Loucy (cell line): ENCODE measurements at regions not wholly inside any gene's neighbourhood (a gene's known extent, or its start where the extent isn't known, plus 50 kb on each side); places are given as distances from the start of the nearest gene placed in this dataset.

ENCODE experiments used
- H2AFZ ChIP-seq: fragments of 200-600 bp; sonication (generic); 2 replicates; pipeline ENCODE4 v1.6.0; 2016; ENCODE audit warnings: antibody characterized with exemption, mild to moderate bottlenecking, low read length, moderate library complexity
- H3F3A ChIP-seq: fragments of 200-600 bp; 2 replicates; pipeline ENCODE4 v1.6.0; 2016; ENCODE audit warnings: antibody characterized with exemption, low read depth, mild to moderate bottlenecking
- H3K27me3 ChIP-seq: fragments of 200-600 bp; sonication (generic); 2 replicates; pipeline ENCODE4 v1.6.1; 2014; ENCODE audit warnings: low read length, mild to moderate bottlenecking; ENCODE audit not compliant: insufficient read depth, poor library complexity, severe bottlenecking
- H3K36me3 ChIP-seq: fragments of 200-600 bp; sonication (generic); 2 replicates; pipeline ENCODE4 v1.6.1; 2016; ENCODE audit warnings: low read length; ENCODE audit not compliant: insufficient read depth
- H3K4me1 ChIP-seq: fragments of 200-600 bp; sonication (generic); 2 replicates; pipeline ENCODE4 v1.5.1; 2014; ENCODE audit warnings: low read length, mild to moderate bottlenecking; ENCODE audit not compliant: insufficient read depth, poor library complexity, severe bottlenecking
- H3K4me2 ChIP-seq: fragments of 200-600 bp; sonication (generic); 2 replicates; pipeline ENCODE4 v1.6.0; 2014; ENCODE audit warnings: antibody characterized with exemption, low read length, low read depth, mild to moderate bottlenecking; ENCODE audit not compliant: poor library complexity, severe bottlenecking
- H3K4me3 ChIP-seq: fragments of 200-600 bp; sonication (generic); 2 replicates; pipeline ENCODE4 v1.5.1; 2014; ENCODE audit warnings: low read length, mild to moderate bottlenecking, mixed read lengths; ENCODE audit not compliant: poor library complexity, severe bottlenecking
- H3K79me2 ChIP-seq: fragments of 200-600 bp; sonication (generic); 2 replicates; pipeline ENCODE4 v1.6.1; 2014; ENCODE audit warnings: low read length; ENCODE audit not compliant: insufficient read depth
- H3K9ac ChIP-seq: fragments of 200-600 bp; sonication (generic); 2 replicates; pipeline ENCODE4 v1.6.0; 2014; ENCODE audit warnings: mild to moderate bottlenecking, low read depth, low read length, moderate library complexity; ENCODE audit not compliant: poor library complexity, severe bottlenecking
- H3K9me2 ChIP-seq: fragments of 200-600 bp; sonication (generic); replicated peaks from 2 replicates; pipeline ENCODE4 v1.6.1; 2016; ENCODE audit warnings: low read depth, low read length, mixed read lengths
- H3K9me3 ChIP-seq: fragments of 200-600 bp; sonication (generic); 2 replicates; pipeline ENCODE4 v1.6.1; 2014; ENCODE audit warnings: mild to moderate bottlenecking, antibody characterized with exemption, low read length, low read depth; ENCODE audit not compliant: insufficient read depth
- H4K20me1 ChIP-seq: fragments of 200-600 bp; sonication (generic); 2 replicates; pipeline ENCODE4 v1.6.0; 2014; ENCODE audit warnings: antibody characterized with exemption, low read length, mild to moderate bottlenecking; ENCODE audit not compliant: insufficient read depth, poor library complexity, severe bottlenecking
- EZH2phosphoT487 ChIP-seq: fragments of 200-600 bp; IDR thresholded peaks from 2 replicates; pipeline ENCODE4 v1.6.1; 2018; ENCODE audit warnings: antibody characterized with exemption, mild to moderate bottlenecking, moderate library complexity, borderline replicate concordance
- TF ChIP-seq, protein P1 (sequence below): fragments of 200-600 bp; sonication (generic); conservative IDR thresholded peaks from 2 replicates; pipeline ENCODE4 v1.5.1; 2014; ENCODE audit warnings: mild to moderate bottlenecking, antibody characterized with exemption, low read length

DNA sequence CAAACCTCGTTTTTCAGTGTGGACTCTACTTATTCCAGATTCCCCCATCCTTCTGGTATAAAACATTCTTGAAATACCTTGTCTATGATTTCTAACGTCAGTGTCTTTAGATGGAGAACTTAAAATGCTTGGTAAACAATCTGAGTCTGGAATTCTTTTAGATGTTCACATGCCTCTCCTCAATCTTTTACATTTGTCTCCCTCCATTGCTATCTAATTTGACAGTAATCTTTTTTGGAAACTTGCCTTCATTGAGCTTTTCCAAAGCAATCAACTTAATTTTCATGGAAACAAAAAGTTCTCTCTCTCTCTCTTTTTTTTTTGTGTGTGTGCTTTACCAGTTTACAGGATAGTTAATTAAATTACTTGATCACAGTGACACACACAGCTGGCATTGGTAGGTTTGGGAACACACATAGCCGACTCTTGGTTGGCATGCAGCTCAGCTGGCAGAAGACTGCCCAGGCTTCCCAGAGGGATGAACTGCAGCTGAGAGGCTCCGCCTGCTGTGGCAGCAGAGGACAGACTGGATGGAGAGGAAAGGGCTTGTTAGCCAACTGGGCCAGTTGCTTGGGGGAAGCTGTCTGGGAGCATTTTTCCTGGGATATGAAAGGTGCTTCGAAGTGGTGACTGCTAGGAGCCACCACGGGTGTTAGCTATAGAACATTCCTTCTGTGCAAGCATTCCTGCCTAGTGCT lies 271.3 kb downstream of the ZSWIM6 start:
- H3K9me2 ChIP-seq, result no peaks in the 10 kb centered on the region
- TF ChIP-seq, protein P1, sequence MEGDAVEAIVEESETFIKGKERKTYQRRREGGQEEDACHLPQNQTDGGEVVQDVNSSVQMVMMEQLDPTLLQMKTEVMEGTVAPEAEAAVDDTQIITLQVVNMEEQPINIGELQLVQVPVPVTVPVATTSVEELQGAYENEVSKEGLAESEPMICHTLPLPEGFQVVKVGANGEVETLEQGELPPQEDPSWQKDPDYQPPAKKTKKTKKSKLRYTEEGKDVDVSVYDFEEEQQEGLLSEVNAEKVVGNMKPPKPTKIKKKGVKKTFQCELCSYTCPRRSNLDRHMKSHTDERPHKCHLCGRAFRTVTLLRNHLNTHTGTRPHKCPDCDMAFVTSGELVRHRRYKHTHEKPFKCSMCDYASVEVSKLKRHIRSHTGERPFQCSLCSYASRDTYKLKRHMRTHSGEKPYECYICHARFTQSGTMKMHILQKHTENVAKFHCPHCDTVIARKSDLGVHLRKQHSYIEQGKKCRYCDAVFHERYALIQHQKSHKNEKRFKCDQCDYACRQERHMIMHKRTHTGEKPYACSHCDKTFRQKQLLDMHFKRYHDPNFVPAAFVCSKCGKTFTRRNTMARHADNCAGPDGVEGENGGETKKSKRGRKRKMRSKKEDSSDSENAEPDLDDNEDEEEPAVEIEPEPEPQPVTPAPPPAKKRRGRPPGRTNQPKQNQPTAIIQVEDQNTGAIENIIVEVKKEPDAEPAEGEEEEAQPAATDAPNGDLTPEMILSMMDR, result no peak
- no peak for TF ChIP-seq EZH2phosphoT487
- no peaks in the 10 kb centered on the region for H3K79me2 ChIP-seq
- peaks cover 12% of the 10 kb centered on the region for H3K4me1 ChIP-seq
- no peak overlapping the region for H2AFZ ChIP-seq
- no peak overlapping the region for H3K4me2 ChIP-seq
- no peaks in the 10 kb centered on the region for H3K36me3 ChIP-seq
- no peak overlapping the region for H3K4me3 ChIP-seq
- no peaks in the 10 kb centered on the region for H3K9me3 ChIP-seq
- no peaks in the 10 kb centered on the region for H4K20me1 ChIP-seq
- no peak overlapping the region for H3K9ac ChIP-seq
- H3K27me3 ChIP-seq, result no peaks in the 10 kb centered on the region
- no peaks in the 10 kb centered on the region for H3F3A ChIP-seq

DNA sequence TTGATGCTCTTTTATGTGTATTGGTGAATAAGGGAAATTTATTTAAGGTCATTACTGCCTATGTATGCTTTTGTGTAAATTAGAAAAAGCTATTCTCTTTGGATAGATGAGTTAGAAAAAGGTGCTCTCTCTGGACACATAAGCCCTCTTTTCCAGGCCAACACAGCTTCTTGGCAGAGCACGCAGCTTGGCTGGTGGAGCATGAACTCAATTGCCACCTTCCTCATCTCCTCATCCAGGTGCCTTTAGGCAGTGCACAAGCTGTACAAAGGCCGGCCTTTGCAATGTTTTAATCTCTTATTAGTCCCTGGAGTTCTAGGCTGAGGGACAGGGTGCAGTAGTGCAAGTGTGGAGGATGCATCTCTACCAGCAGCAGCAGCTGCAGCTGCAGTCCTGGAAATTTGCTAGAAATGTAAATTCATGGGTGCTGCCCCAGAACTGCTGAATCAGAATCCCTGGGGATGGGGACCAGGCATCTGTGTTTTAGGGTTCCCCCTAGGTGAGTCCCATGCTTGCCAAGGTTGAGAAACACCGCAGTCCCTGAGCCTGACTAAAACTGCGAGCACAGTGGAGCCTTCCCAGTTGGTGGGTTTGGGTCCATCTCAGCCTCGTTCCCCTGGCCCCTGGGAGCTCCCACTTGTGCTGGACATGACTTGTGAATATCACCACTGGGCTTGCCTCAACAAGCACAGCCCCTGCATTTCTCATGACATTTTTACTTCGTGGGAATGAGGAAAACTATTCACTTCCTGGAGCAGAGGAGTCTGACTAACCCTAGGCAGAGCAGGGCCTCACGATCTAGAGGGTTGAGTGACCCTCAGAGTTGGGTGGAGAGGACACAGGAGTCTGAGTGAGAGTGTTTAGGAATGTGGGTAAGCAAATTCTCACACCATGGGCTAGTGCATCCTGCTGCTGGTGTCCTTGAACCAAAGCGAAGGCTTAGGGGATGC lies 272.3 kb downstream of the ZSWIM6 start:
- no peaks in the 10 kb centered on the region for H3K79me2 ChIP-seq
- H3K27me3 ChIP-seq, result no peaks in the 10 kb centered on the region
- no peaks in the 10 kb centered on the region for H3K9me2 ChIP-seq
- no peaks in the 10 kb centered on the region for H4K20me1 ChIP-seq
- H3K4me3 ChIP-seq, result no peak overlapping the region
- H2AFZ ChIP-seq, result no peak overlapping the region
- H3F3A ChIP-seq, result no peaks in the 10 kb centered on the region
- H3K9me3 ChIP-seq, result no peaks in the 10 kb centered on the region
- no peaks in the 10 kb centered on the region for H3K36me3 ChIP-seq
- H3K9ac ChIP-seq, result no peak overlapping the region
- no peak overlapping the region for H3K4me2 ChIP-seq
- H3K4me1 ChIP-seq, result peaks cover 6% of the 10 kb centered on the region
- TF ChIP-seq, protein P1, result no peak
- no peak for TF ChIP-seq EZH2phosphoT487

DNA sequence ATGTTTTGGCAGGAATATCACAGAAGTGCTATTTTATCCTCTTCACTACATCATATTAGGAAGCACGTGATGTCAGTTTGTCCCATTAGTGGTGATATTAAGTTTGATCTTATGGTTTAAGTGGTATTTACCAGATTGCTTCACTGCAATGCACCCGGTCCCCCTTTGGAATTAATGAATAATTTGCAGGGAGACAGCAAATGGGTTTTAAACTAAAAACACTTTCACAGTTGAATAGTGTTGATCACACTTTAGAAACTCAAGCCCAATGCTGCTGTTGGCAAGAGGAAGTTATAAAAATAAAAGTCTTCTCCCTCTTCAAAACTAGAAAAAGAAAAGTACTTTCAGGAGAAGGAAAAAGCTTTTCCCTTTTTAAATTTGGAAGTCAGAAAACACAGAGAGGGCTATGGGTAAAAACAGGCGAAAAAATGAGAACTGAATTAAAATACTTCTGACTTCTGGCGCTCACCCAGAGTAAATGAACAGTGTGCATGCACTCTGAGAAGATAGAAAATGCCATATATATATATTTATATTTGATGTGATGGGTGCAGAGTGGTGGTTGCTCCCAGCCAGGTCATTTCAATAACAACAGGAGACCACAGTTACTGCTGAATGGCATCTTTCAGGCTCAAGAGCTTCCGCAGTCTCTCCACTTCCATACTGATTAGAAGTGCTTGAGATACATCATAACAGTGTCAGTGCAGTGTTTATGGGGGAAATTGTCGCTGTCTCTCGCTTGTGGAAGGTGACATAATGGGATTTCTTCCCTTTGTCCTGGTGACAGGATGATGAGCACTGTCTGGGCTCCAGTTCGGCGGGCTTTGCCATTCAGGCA lies 278.0 kb downstream of the ZSWIM6 start:
- H3K4me3 ChIP-seq, result no peak overlapping the region
- no peaks in the 10 kb centered on the region for H3K79me2 ChIP-seq
- no peaks in the 10 kb centered on the region for H3K9me2 ChIP-seq
- no peaks in the 10 kb centered on the region for H4K20me1 ChIP-seq
- H3K9ac ChIP-seq, result no peak overlapping the region
- no peaks in the 10 kb centered on the region for H3K36me3 ChIP-seq
- no peak overlapping the region for H3K4me2 ChIP-seq
- TF ChIP-seq EZH2phosphoT487, result no peak
- TF ChIP-seq, protein P1, result no peak
- H3K27me3 ChIP-seq, result no peaks in the 10 kb centered on the region
- no peaks in the 10 kb centered on the region for H3K9me3 ChIP-seq
- no peaks in the 10 kb centered on the region for H3K4me1 ChIP-seq
- H2AFZ ChIP-seq, result no peak overlapping the region
- H3F3A ChIP-seq, result no peaks in the 10 kb centered on the region
